SK-MEL-5 (cell line): ENCODE measurements at regions not wholly inside any gene's neighbourhood (a gene's known extent, or its start where the extent isn't known, plus 50 kb on each side); places are given as distances from the start of the nearest gene placed in this dataset.
A peak's percentile ranks its signal among the peaks of the same experiment; 100 is the strongest.
"Not testable (repeated sequence)": the region's sequence is repeated elsewhere in the genome, so short reads cannot be mapped to it uniquely, and the experiment has no call there.

Experiments used
- DNase-seq: peaks from one replicate; pipeline ENCODE4 v3.0.0-alpha.2; 2016; ENCODE audit warnings: low read depth, low spot score
- in situ Hi-C: cut with HindIII; loops from 2 replicates; pipeline ENCODE4 v1.10.0; 2016; ENCODE audit warnings: low sequenced_read_pairs, high pct_unique_total_duplicates, low pct_unique_long_range_greater_than_20kb

- in situ Hi-C loops, result no loop called here
- no peak for DNase-seq
These were observed 240.2 kb downstream of the C7orf25 start for GRCh38 chr7:42671627-42672026.

DNA sequence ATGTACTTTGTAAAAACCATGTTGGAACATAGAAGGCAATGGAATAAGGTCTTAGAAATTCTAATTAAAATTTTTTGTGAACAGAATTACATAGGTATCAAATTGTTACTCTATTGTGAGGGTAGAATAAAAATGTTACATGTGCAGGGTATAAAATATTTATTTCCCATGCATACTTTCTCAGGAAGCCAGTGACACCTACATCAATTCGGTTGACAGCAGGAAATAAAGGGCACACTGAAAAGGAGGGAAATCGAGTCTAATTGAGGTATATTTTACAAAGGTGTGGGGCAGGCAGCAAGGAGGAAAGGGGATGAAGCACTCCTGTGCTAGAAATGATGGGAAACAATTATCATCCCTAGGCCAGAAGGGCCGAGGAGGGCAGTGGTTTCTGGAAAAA is 244.9 kb downstream of the C7orf25 start:
- DNase-seq, result no peak
- in situ Hi-C loops, result no loop called here

- in situ Hi-C loops, result no loop called here
These were observed 249.0 kb downstream of the C7orf25 start for GRCh38 chr7:42662862-42663261.

GRCh38 chr7:42661312-42661711 is 250.6 kb downstream of the C7orf25 start:
- in situ Hi-C loops, result no loop called here
- DNase-seq, result no peak

More at GRCh38 chr7:42662862-42663261, 249.0 kb downstream of the C7orf25 start:
- no peak for DNase-seq

- DNase-seq, result no peak
- in situ Hi-C loops, result no loop called here
These were observed 261.2 kb downstream of the C7orf25 start for GRCh38 chr7:42650701-42651100.

DNA sequence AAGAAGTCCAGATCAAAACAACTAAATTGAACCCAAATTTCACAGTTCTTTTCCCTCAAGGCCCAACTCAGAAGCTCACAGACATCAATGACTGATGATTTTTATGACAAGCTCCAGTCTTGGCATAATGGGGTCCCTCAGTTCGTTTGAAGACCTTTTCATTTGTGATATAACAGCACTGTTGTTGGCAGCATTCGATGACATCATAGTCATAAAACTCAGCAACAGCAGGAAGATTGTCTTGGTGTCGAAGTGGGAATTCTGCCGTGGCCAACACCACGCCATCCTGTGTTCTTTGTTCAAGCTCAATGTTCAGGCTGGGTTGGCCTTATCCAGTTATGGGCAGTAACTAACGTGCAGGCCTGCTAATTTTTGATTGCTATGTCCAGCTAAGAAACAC is 261.7 kb downstream of the C7orf25 start:
- DNase-seq, result peak; percentile 100
- in situ Hi-C loops, result no loop called here

- in situ Hi-C loops, result no loop called here
- DNase-seq, result no peak
These were observed 266.0 kb downstream of the C7orf25 start for GRCh38 chr7:42645906-42646305.

DNA sequence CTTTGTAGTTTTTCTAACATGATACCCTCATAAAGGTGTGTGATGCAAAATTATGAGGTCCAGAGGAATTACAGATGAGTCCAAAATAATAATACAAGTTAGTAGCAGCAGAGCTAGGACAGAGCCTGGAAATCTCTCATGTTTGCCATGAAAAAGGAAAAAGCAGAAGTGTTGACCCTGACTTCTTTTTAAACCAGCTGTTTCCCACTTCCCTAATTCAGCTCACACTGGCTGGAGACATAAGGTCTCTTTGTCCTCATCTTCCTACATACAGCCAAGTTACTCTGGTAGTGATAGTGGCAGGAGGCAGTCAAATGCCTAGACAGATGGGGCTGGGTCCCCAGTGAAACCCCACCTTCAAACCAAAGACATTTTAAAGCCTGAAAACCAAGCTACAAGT is 269.2 kb downstream of the C7orf25 start:
- in situ Hi-C loops, result no loop called here

GRCh38 chr7:42639930-42640329 is 271.9 kb downstream of the C7orf25 start:
- DNase-seq, result peak; percentile 37

More for the DNA sequence above, 269.2 kb downstream of the C7orf25 start:
- no peak for DNase-seq

GRCh38 chr7:42636380-42636779 is 275.5 kb downstream of the C7orf25 start:
- DNase-seq, in situ Hi-C loops: not testable (repeated sequence)

More at GRCh38 chr7:42639930-42640329, 271.9 kb downstream of the C7orf25 start:
- in situ Hi-C loops, result no loop called here

- DNase-seq, result no peak
- in situ Hi-C loops, result no loop called here
These were observed 283.8 kb downstream of the C7orf25 start for GRCh38 chr7:42628054-42628453.

DNA sequence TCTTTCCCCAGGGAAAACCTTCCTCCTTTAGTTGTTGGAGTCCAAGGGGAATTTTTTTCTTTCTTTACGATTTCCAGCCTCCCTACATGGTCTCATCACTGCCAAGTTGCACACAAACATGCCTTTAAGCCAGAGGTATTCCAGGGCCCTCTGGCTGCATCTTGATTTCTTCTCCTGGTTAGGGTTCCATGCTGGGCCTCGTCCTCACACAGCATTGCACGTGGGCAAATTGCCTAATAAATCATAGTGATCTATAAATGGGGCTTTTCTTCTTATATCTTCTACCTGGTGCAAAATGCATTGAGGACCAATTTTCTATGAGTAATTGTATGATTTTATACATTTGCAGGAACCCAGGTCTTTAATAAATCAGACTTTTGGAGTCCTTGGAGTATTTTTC is 284.2 kb downstream of the C7orf25 start:
- no peak for DNase-seq

DNA sequence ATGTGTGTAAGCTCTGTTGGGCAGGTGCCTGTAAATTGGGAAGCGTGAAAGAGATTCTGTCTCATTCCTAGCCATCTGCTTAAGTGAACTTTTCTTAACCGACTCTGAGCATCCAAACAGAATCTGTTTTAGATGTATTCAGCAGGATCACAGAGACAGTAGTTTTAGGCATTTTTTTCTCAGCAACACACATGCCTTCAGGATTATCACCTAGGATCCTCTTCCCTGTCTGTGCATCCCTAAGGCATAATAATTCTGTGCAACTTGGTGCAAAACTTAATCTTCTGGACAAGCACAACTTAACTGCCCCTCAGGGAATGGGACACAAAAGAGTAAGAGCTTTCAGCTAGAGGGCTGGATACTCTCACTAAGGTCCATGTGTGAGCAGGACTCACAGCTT is 284.8 kb downstream of the C7orf25 start:
- no peak for DNase-seq
- in situ Hi-C loops, result no loop called here

More for the DNA sequence above, 284.2 kb downstream of the C7orf25 start:
- in situ Hi-C loops, result no loop called here

GRCh38 chr7:42625421-42625820 is 286.4 kb downstream of the C7orf25 start:
- no peak for DNase-seq
- in situ Hi-C loops, result no loop called here

DNA sequence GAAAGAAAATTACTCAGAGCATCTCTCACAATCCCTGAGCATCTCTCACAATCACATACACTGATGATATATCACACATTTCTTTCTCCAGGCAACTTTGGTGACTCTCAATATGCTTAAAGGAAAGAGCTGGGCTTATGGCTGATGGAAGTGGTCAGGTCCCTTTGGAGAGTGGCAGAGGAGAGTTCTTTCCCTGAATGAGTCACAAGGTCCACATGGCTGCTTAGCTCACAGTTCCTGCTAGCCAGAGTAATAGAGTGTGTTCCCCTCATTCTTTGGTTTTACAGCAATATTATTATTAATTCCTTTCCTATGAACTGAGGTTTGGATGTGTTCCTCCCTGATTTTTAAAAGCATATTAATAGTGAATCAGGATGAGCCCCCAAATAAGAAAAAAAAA is 287.4 kb downstream of the C7orf25 start:
- no peak for DNase-seq
- in situ Hi-C loops, result no loop called here

DNA sequence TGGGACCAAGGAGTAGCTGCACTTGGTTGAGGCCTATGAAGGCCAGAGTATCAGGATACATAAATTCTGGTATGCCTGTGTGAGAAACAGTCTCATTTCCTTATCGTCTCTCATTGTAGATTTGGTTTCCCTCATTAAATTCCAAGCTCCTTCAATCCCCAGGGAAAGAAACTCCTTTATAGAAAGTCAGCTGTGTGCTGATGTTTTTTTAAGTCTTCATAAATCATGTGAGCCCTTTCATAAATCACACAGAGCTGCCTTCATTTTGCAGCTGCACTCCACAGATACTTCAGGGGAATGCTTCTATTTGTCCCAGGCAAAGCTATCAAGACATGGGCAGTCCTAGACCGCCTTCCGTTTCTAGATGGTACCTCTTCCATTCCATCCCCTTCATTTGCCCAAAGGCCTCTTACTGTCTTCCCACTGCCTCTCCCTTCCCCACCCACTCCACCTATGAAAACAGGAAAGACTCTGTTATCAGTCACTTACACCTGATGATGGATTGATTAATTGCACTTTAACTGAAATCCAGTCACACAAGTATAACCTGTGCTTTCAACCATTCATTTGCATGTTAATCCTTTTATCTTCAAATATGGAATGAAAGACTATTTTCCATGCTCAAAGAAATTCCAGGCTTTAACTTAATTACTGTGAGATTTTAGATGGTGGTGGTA is 290.2 kb downstream of the C7orf25 start:
- in situ Hi-C loops, result no loop called here
- DNase-seq, result peak; percentile 59

GRCh38 chr7:42618651-42619360 is 293.1 kb downstream of the C7orf25 start:
- DNase-seq, result no peak
- in situ Hi-C loops, result no loop called here

GRCh38 chr7:42617806-42618457 is 293.9 kb downstream of the C7orf25 start:
- DNase-seq, result no peak
- in situ Hi-C loops, result no loop called here
